ENCODE measurements at regions not wholly inside any gene's neighbourhood (a gene's known extent, or its start where the extent isn't known, plus 50 kb on each side); places are given as distances from the start of the nearest gene placed in this dataset.
A peak's percentile ranks its signal among the peaks of the same experiment; 100 is the strongest.

GRCh38 chr7:69276011-69276729 lies 322.1 kb upstream of the AUTS2 start:
- Histone ChIP-seq H3K9ac (ENCODE audit: insufficient read depth, low read length) (no peak overlapping the region), H4K20me1 (ENCODE audit: control insufficient read depth, extremely low read depth, insufficient read depth, low read length) (no peaks in the 10 kb centered on the region), H3K9me3 (ENCODE audit: control insufficient read depth, insufficient read depth, low read depth, low read length) (no peaks in the 10 kb centered on the region), H3K4me2 (ENCODE audit: extremely low read depth, insufficient read depth, low read length) (no peak overlapping the region), H3K27me3 (ENCODE audit: control insufficient read depth, insufficient read depth, low read length) (no peaks in the 10 kb centered on the region), H2AFZ (ENCODE audit: low read length) (no peak overlapping the region), H3K79me2 (ENCODE audit: control insufficient read depth, insufficient read depth, low read length) (no peaks in the 10 kb centered on the region), H3K27ac (ENCODE audit: insufficient read depth, low read length) (no peak overlapping the region), H3K4me3 (replicated peaks in 1 of 4; ENCODE audit: control extremely low read depth in 1 of 4, insufficient read depth in 1 of 4, low read depth in 3 of 4, low read length in 4 of 4) (no peak overlapping the region), H3K4me1 (ENCODE audit: control insufficient read depth, extremely low read depth, insufficient read depth, low read length) (no peaks in the 10 kb centered on the region), H3K36me3 (ENCODE audit: control insufficient read depth, insufficient read depth, low read length) (no peaks in the 10 kb centered on the region)
- no peak for TF ChIP-seq EZH2 (IDR thresholded peaks at IDR 0.05; ENCODE audit: low read length, missing control alignments)
- no peak for TF ChIP-seq CTCF (conservative IDR thresholded peaks at IDR 0.05 in 1 of 2, IDR thresholded peaks at IDR 0.05 in 1 of 2; ENCODE audit: low read depth in 1 of 2, low read length in 2 of 2)
- peak in 1 of 2 donors; percentile 58 for DNase-seq (ENCODE audit: low read depth in 2 of 2)

- Histone ChIP-seq H3K4me3 (replicated peaks in 1 of 4; ENCODE audit: control extremely low read depth in 1 of 4, insufficient read depth in 1 of 4, low read depth in 3 of 4, low read length in 4 of 4) (no peak overlapping the region), H2AFZ (ENCODE audit: low read length) (no peak overlapping the region), H3K36me3 (ENCODE audit: control insufficient read depth, insufficient read depth, low read length) (no peaks in the 10 kb centered on the region), H3K79me2 (ENCODE audit: control insufficient read depth, insufficient read depth, low read length) (no peaks in the 10 kb centered on the region), H3K4me1 (ENCODE audit: control insufficient read depth, extremely low read depth, insufficient read depth, low read length) (no peaks in the 10 kb centered on the region), H3K9me3 (ENCODE audit: control insufficient read depth, insufficient read depth, low read depth, low read length) (no peaks in the 10 kb centered on the region), H3K27me3 (ENCODE audit: control insufficient read depth, insufficient read depth, low read length) (no peaks in the 10 kb centered on the region), H3K27ac (ENCODE audit: insufficient read depth, low read length) (no peak overlapping the region), H3K9ac (ENCODE audit: insufficient read depth, low read length) (no peak overlapping the region), H4K20me1 (ENCODE audit: control insufficient read depth, extremely low read depth, insufficient read depth, low read length) (no peaks in the 10 kb centered on the region), H3K4me2 (ENCODE audit: extremely low read depth, insufficient read depth, low read length) (no peak overlapping the region)
- DNase-seq (ENCODE audit: low read depth in 2 of 2) = no peak
- TF ChIP-seq EZH2 (IDR thresholded peaks at IDR 0.05; ENCODE audit: low read length, missing control alignments) (no peak), CTCF (conservative IDR thresholded peaks at IDR 0.05 in 1 of 2, IDR thresholded peaks at IDR 0.05 in 1 of 2; ENCODE audit: low read depth in 1 of 2, low read length in 2 of 2) (no peak)
Observed at GRCh38 chr7:69277366-69277765, 320.9 kb upstream of the AUTS2 start.

- no peak overlapping the region for H3K9ac ChIP-seq (ENCODE audit: insufficient read depth, low read length)
- TF ChIP-seq CTCF (conservative IDR thresholded peaks at IDR 0.05 in 1 of 2, IDR thresholded peaks at IDR 0.05 in 1 of 2; ENCODE audit: low read depth in 1 of 2, low read length in 2 of 2) = no peak
- TF ChIP-seq EZH2 (IDR thresholded peaks at IDR 0.05; ENCODE audit: low read length, missing control alignments) = no peak
- no peaks in the 10 kb centered on the region for H3K79me2 ChIP-seq (ENCODE audit: control insufficient read depth, insufficient read depth, low read length)
- no peaks in the 10 kb centered on the region for H3K4me1 ChIP-seq (ENCODE audit: control insufficient read depth, extremely low read depth, insufficient read depth, low read length)
- H4K20me1 ChIP-seq (ENCODE audit: control insufficient read depth, extremely low read depth, insufficient read depth, low read length) = no peaks in the 10 kb centered on the region
- no peaks in the 10 kb centered on the region for H3K27me3 ChIP-seq (ENCODE audit: control insufficient read depth, insufficient read depth, low read length)
- H2AFZ ChIP-seq (ENCODE audit: low read length) = no peak overlapping the region
- no peak for DNase-seq (ENCODE audit: low read depth in 2 of 2)
- H3K9me3 ChIP-seq (ENCODE audit: control insufficient read depth, insufficient read depth, low read depth, low read length) = no peaks in the 10 kb centered on the region
- H3K27ac ChIP-seq (ENCODE audit: insufficient read depth, low read length) = no peak overlapping the region
- no peak overlapping the region for H3K4me3 ChIP-seq (replicated peaks in 1 of 4; ENCODE audit: control extremely low read depth in 1 of 4, insufficient read depth in 1 of 4, low read depth in 3 of 4, low read length in 4 of 4)
- H3K36me3 ChIP-seq (ENCODE audit: control insufficient read depth, insufficient read depth, low read length) = no peaks in the 10 kb centered on the region
- H3K4me2 ChIP-seq (ENCODE audit: extremely low read depth, insufficient read depth, low read length) = no peak overlapping the region
Observed at GRCh38 chr7:69282946-69283345, 315.3 kb upstream of the AUTS2 start.

Data from fibroblast of lung (primary cell).